Choroid plexus epithelial cell (primary cell): ENCODE measurements at regions not wholly inside any gene's neighbourhood (a gene's known extent, or its start where the extent isn't known, plus 50 kb on each side); places are given as distances from the start of the nearest gene placed in this dataset.

Source experiments
- DNase-seq: peaks from one replicate; pipeline ENCODE4 v3.0.0-alpha.2; 2010; ENCODE audit warnings: low read depth
- H3K4me3 ChIP-seq: 2 replicates; pipeline ENCODE4 v1.5.1; 2011; ENCODE audit warnings: low read depth, mild to moderate bottlenecking, control low read depth, low read length, moderate library complexity
- CTCF ChIP-seq: conservative IDR thresholded peaks from 2 replicates; pipeline ENCODE4 v1.5.1; 2011; ENCODE audit warnings: low read depth, mild to moderate bottlenecking, control low read depth, inconsistent platforms, low read length, moderate library complexity

- H3K4me3 ChIP-seq: no peak overlapping the region
- no peak for TF ChIP-seq CTCF
- no peak for DNase-seq
Measured at GRCh38 chr14:34232790-34233189, 229.2 kb downstream of the SPTSSA start.

- no peak overlapping the region for H3K4me3 ChIP-seq
- no peak for DNase-seq
- no peak for TF ChIP-seq CTCF
Measured at GRCh38 chr14:34231626-34232025, 230.4 kb downstream of the SPTSSA start.

GRCh38 chr14:34229140-34229539 lies 232.9 kb downstream of the SPTSSA start:
- DNase-seq: no peak
- TF ChIP-seq CTCF: no peak
- no peak overlapping the region for H3K4me3 ChIP-seq

GRCh38 chr14:34228650-34228976 lies 233.4 kb downstream of the SPTSSA start:
- no peak overlapping the region for H3K4me3 ChIP-seq
- TF ChIP-seq CTCF: no peak
- DNase-seq: no peak

GRCh38 chr14:34227834-34228649 lies 234.0 kb downstream of the SPTSSA start:
- peak; percentile 73 for DNase-seq
- TF ChIP-seq CTCF: peak; percentile 86
- no peak overlapping the region for H3K4me3 ChIP-seq

- DNase-seq: no peak
- H3K4me3 ChIP-seq: no peak overlapping the region
- no peak for TF ChIP-seq CTCF
Measured at GRCh38 chr14:34224221-34224620, 237.8 kb downstream of the SPTSSA start.
